Jurkat, Clone E6-1 (cell line): ENCODE measurements at regions not wholly inside any gene's neighbourhood (a gene's known extent, or its start where the extent isn't known, plus 50 kb on each side); places are given as distances from the start of the nearest gene placed in this dataset.

Source experiments
- DNase-seq: peaks from one replicate; pipeline ENCODE4 v3.0.0-alpha.2; 2011; ENCODE audit warnings: low read depth, low spot score
- H3K4me3 ChIP-seq: 2 replicates; pipeline ENCODE4 v1.5.1; 2011; ENCODE audit warnings: mild to moderate bottlenecking, low read length, control low read depth, moderate library complexity

GRCh38 chr13:108156749-108157148 is 58.6 kb downstream of the LIG4 start:
- no peak overlapping the region for H3K4me3 ChIP-seq
- no peak for DNase-seq

GRCh38 chr13:108155185-108156106 is 59.9 kb downstream of the LIG4 start:
- peak; percentile 45 for DNase-seq
- H3K4me3 ChIP-seq, result no peak overlapping the region

GRCh38 chr13:108154421-108154858 is 60.9 kb downstream of the LIG4 start:
- H3K4me3 ChIP-seq, result no peak overlapping the region
- DNase-seq, result no peak

- no peak overlapping the region for H3K4me3 ChIP-seq
- no peak for DNase-seq
These were observed 68.7 kb downstream of the LIG4 start for GRCh38 chr13:108146642-108147041.

GRCh38 chr13:108142702-108143436 is 72.5 kb downstream of the LIG4 start:
- H3K4me3 ChIP-seq, result no peak overlapping the region
- DNase-seq, result no peak

- H3K4me3 ChIP-seq, result no peak overlapping the region
- DNase-seq, result no peak
These were observed 78.2 kb downstream of the LIG4 start for GRCh38 chr13:108137176-108137575.

- H3K4me3 ChIP-seq, result no peak overlapping the region
- no peak for DNase-seq
These were observed 87.9 kb downstream of the LIG4 start for GRCh38 chr13:108127406-108127805.

GRCh38 chr13:108126056-108126455 is 89.3 kb downstream of the LIG4 start:
- H3K4me3 ChIP-seq, result no peak overlapping the region
- DNase-seq, result no peak

- DNase-seq, result peak; percentile 1
- no peak overlapping the region for H3K4me3 ChIP-seq
These were observed 93.9 kb downstream of the LIG4 start for GRCh38 chr13:108121406-108121805.

- H3K4me3 ChIP-seq, result no peak overlapping the region
- no peak for DNase-seq
These were observed 94.5 kb downstream of the LIG4 start for GRCh38 chr13:108120856-108121255.

GRCh38 chr13:108120302-108120701 is 95.0 kb downstream of the LIG4 start:
- H3K4me3 ChIP-seq, result no peak overlapping the region
- peak; percentile 1 for DNase-seq

- H3K4me3 ChIP-seq, result no peak overlapping the region
- DNase-seq, result no peak
These were observed 99.6 kb downstream of the LIG4 start for GRCh38 chr13:108115738-108116137.

- DNase-seq, result no peak
- no peak overlapping the region for H3K4me3 ChIP-seq
These were observed 101.9 kb downstream of the LIG4 start for GRCh38 chr13:108113407-108113806.

GRCh38 chr13:108104736-108105135 is 110.6 kb downstream of the LIG4 start:
- no peak overlapping the region for H3K4me3 ChIP-seq
- DNase-seq, result no peak

GRCh38 chr13:108102771-108103170 is 112.6 kb downstream of the LIG4 start:
- H3K4me3 ChIP-seq, result no peak overlapping the region
- DNase-seq, result no peak

GRCh38 chr13:108096301-108096915 is 118.9 kb downstream of the LIG4 start:
- no peak for DNase-seq
- H3K4me3 ChIP-seq, result no peak overlapping the region

GRCh38 chr13:108095036-108095435 is 120.3 kb downstream of the LIG4 start:
- no peak overlapping the region for H3K4me3 ChIP-seq
- DNase-seq, result no peak

GRCh38 chr13:108093616-108094015 is 121.7 kb downstream of the LIG4 start:
- DNase-seq, result no peak
- no peak overlapping the region for H3K4me3 ChIP-seq

- no peak for DNase-seq
- no peak overlapping the region for H3K4me3 ChIP-seq
These were observed 127.5 kb downstream of the LIG4 start for GRCh38 chr13:108087810-108088209.

- no peak overlapping the region for H3K4me3 ChIP-seq
- no peak for DNase-seq
These were observed 128.7 kb downstream of the LIG4 start for GRCh38 chr13:108086678-108087077.
